ENCODE measurements at regions not wholly inside any gene's neighbourhood (a gene's known extent, or its start where the extent isn't known, plus 50 kb on each side); places are given as distances from the start of the nearest gene placed in this dataset.
A peak's percentile ranks its signal among the peaks of the same experiment; 100 is the strongest.

- DNase-seq (ENCODE audit: low spot score) = no peak
These were observed 1193.0 kb downstream of the UQCRFS1 start for GRCh38 chr19:28019901-28020300.

DNA sequence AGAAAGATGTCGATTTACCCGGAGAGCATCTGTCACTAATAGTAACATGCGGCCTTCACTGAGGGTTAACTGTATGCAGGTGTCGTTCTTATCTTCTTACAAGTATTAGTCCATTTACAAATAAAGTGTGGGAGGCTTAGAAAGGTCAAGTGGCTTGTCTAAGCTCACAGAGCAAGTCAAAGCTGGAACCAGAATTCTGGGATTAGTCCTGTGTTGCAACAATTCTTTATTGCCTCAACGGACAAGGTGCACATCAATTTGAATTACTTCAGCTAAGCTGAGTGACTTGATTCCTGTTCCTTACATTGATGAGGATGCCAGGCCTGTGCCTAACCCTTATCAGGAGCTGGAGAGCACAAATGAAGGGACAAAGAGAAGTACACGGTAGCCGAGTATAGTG lies 1193.6 kb downstream of the UQCRFS1 start:
- DNase-seq (ENCODE audit: low spot score) = no peak

DNA sequence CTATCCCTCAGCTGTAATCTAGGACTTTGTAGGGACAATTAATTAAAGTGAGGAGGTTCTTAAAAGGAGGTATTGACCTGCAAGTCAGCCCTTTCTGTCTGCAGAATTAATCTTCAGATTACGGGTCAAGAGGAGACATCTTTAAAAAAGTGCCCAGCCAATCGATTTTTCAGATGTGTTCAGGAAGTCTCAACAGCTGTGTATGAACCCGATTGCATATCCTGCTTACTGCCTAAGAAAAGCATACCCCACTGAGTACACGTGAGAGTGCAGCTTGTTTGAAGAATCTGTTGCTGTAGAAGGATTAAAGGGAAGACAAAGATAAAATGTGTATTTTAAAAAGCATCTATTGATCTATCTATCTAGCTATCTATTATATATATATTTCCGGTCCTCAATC lies 1194.5 kb downstream of the UQCRFS1 start:
- no peak for DNase-seq (ENCODE audit: low spot score)

GRCh38 chr19:28014615-28015405 lies 1198.1 kb downstream of the UQCRFS1 start:
- DNase-seq (ENCODE audit: low spot score) = no peak

DNA sequence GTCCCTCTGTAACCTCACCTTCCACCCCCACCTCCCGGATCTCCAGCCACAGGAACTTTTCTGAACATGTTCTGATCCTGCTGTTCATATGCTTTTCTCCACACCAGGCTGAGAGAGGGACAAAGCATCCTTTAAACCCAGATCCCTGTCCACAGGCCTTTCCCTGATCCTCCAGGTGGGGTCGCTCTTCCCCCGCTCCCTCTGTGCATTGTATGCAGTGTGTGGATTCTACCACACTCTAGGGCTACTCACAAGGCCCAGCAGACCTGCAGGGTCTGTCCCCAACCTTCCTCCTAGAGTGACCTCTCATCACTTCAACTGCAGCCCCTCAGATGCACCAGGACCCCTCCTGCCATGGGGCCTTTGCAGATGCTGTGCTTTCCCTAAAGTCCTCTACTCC lies 1200.6 kb downstream of the UQCRFS1 start:
- DNase-seq (ENCODE audit: low spot score) = no peak

DNA sequence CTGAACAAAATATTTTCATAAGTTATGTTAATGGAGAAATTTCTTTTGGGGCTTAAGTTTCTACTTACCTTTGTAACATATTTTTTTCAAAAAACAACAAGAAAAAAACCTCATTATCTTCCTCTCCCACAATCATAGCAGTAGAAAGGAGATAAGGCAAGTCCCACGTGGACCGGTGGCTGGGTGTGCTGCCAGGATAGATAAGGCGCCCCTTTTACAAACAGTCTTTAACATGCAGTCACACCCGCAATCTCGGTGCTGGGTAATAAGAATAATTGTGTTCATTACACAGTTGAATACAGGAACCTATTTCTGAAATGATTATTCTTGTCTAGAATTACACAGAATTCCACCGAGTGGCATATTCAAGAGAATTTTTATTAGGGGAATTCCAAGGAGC lies 1202.3 kb downstream of the UQCRFS1 start:
- DNase-seq (ENCODE audit: low spot score) = no peak

DNA sequence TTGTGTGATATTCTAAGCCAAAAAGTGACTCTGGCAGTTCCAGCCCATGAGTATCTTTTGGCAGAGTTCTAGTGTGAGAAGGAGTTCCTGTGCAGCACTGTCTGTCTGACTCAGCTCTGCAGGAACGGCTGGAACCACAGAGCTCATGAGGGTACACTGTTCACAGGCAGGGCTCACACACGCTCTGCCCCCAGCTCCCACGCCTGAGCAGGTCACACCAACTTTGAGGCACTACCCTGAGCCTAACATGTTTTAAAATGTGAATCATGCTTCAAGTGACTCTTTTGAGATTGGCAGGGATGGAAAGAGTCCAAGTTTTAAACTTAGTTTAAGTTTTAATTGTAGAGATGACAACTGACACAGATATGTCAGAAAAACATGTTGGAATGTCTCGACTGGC lies 1203.3 kb downstream of the UQCRFS1 start:
- no peak for DNase-seq (ENCODE audit: low spot score)

GRCh38 chr19:28008695-28009094 lies 1204.3 kb downstream of the UQCRFS1 start:
- no peak for DNase-seq (ENCODE audit: low spot score)

DNA sequence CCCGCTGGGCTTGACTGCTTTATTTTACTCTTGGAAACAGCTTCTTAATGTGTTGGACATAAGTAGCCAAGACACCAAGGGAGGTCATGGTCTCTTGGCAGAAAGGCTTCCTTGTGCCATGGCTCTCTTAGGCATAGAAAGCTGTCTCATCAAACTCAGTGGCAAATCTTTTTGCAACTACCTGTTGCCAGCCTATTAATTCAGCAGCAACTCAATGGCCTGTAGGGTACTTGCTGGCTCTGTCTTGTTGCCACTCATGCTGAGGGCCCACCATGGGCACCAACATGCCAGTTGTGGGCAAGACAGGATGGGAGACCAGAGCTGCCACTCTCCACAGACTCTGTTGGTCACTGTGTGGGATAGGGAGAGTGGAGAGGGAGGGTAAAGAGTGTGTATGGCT lies 1209.4 kb downstream of the UQCRFS1 start:
- DNase-seq (ENCODE audit: low spot score) = no peak

DNA sequence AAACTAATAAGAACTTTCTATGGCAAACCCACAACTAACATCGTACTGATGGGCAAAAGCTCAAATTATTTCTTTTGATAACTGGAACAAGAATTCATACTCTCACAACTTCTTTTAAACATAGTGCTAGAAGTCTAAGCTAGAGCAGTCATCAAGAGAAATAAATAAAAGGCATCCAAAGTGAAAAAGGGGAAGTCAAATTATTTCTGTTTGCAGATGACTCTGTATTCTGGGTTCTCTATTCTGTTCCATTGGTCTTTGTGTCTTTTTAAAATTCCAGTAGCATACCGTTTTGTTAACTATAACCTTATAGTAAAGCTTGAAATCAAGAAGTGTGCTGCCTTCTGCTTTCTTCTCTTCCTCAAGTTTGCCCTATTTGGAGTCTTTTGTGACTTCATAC lies 1215.9 kb downstream of the UQCRFS1 start:
- no peak for DNase-seq (ENCODE audit: low spot score)

- DNase-seq (ENCODE audit: low spot score) = no peak
These were observed 1219.1 kb downstream of the UQCRFS1 start for GRCh38 chr19:27993619-27994570.

DNA sequence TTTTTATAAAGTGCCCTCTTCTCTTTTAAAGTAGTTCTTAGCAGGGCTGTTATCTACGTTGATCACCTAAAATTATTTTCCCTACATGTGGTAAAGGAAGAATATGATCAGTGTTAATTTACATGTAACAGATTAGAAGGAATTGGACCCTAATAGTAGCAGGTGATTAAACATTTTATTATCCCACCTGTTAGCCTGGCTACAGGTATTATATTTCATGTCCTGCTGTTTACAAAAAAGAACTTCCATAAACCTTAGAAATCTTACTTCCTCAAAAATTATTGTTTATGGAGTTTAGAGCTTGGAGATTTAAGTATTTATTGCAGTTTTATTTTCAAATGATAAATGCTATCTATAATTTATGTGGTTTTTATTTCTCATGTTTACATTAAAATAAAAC lies 1226.7 kb downstream of the UQCRFS1 start:
- no peak for DNase-seq (ENCODE audit: low spot score)

DNA sequence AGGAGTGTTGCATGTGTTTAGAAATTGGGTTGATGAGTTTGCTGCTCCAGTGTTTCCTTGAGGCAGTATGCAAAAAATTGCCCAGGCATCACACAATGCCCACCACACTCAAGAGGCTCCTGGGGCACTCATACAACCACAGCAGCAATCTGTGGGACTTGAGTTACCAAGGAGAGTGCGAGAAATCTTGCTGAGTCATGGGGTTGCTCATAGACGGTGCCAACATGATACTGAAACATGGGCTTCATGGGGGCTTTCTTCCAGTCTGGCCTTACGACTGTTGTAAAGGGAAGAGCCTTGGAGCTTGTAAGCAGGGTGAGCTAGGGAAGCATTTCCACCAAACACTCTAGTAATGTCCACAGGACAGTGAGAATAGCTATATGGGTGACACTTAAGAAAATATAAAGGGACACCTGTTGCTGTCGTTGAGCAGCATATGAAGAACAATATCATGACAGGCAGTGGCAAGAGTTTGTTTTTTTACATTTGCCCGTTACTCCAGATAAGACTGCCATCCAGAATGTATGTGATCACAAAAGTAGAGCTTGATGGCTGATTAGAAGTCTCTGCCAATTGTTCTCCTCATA lies 1237.4 kb downstream of the UQCRFS1 start:
- no peak for DNase-seq (ENCODE audit: low spot score)

GRCh38 chr19:27974082-27974513 lies 1238.9 kb downstream of the UQCRFS1 start:
- peak; percentile 10 for DNase-seq (ENCODE audit: low spot score)

- DNase-seq (ENCODE audit: low spot score) = peak; percentile 1
These were observed 1240.5 kb downstream of the UQCRFS1 start for GRCh38 chr19:27972291-27973040.

DNA sequence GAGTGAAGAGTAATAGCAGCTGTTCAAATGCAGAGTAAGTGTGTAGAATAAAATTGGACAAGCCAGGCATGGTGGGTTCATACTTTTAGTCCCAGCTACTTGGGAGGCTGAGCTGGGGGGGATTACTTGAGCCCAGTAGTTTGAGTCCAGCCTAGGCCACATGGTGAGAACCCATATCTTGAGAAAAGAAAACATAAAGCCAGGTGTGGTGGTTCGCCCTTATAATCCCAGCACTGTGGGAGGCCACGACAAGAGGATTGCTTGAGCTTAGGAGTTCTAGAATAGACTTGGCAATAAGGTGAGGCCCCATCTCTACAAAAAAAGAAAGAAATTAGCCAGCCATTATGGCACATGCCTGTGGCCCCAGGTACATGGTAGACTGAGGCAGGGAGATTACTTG lies 1241.1 kb downstream of the UQCRFS1 start:
- no peak for DNase-seq (ENCODE audit: low spot score)

GRCh38 chr19:27971071-27971470 lies 1241.9 kb downstream of the UQCRFS1 start:
- no peak for DNase-seq (ENCODE audit: low spot score)

GRCh38 chr19:27966390-27966816 lies 1246.5 kb downstream of the UQCRFS1 start:
- peak; percentile 9 for DNase-seq (ENCODE audit: low spot score)

GRCh38 chr19:27964185-27964584 lies 1248.8 kb downstream of the UQCRFS1 start:
- DNase-seq (ENCODE audit: low spot score) = no peak

GRCh38 chr19:27962264-27962663 lies 1250.7 kb downstream of the UQCRFS1 start:
- no peak for DNase-seq (ENCODE audit: low spot score)

- no peak for DNase-seq (ENCODE audit: low spot score)
These were observed 1257.2 kb downstream of the UQCRFS1 start for GRCh38 chr19:27955485-27956480.
